HCT116 (cell line): ENCODE measurements at regions not wholly inside any gene's neighbourhood (a gene's known extent, or its start where the extent isn't known, plus 50 kb on each side); places are given as distances from the start of the nearest gene placed in this dataset.

Source experiments
- CEBPB ChIP-seq: IDR thresholded peaks from 2 replicates; pipeline ENCODE4 v1.6.1; 2012; ENCODE audit warnings: low read depth
- EZH2 ChIP-seq: fragments of 200-600 bp; sonication (generic); IDR thresholded peaks from 2 replicates; pipeline ENCODE4 v1.6.1; 2017; ENCODE audit warnings: antibody characterized with exemption, mixed run types
- JUND ChIP-seq: IDR thresholded peaks from 2 replicates; pipeline ENCODE4 v1.6.1; 2012
- MAX ChIP-seq: IDR thresholded peaks from 2 replicates; pipeline ENCODE4 v1.6.1; 2012
- POLR2A ChIP-seq: IDR thresholded peaks from 2 replicates; pipeline ENCODE4 v1.7.0; 2011; ENCODE audit warnings: borderline replicate concordance; ENCODE audit not compliant: insufficient read depth, insufficient read length; ENCODE audit errors: extremely low read depth
- POLR2AphosphoS5 ChIP-seq: IDR thresholded peaks from 2 replicates; pipeline ENCODE4 v1.6.1; 2011; ENCODE audit warnings: mild to moderate bottlenecking, low read depth, low read length, moderate library complexity
- RAD21 ChIP-seq: IDR thresholded peaks from 2 replicates; pipeline ENCODE4 v1.6.1; 2012; ENCODE audit warnings: low read depth, mild to moderate bottlenecking
- REST ChIP-seq: IDR thresholded peaks from 2 replicates; pipeline ENCODE4 v1.6.1; 2012; ENCODE audit warnings: low read depth
- SP1 ChIP-seq: IDR thresholded peaks from 2 replicates; pipeline ENCODE4 v1.6.1; 2012; ENCODE audit warnings: low read depth
- ZNF274 ChIP-seq: fragments of 200-500 bp; sonication (Bioruptor generic); IDR thresholded peaks from 2 replicates; pipeline ENCODE4 v1.6.1; 2014; ENCODE audit warnings: mild to moderate bottlenecking, low read depth, low read length, inconsistent platforms
- TF ChIP-seq, protein P1 (sequence below), 3 experiments: fragments of 200-600 bp in 1 of 3; sonication (generic) in 1 of 3; IDR thresholded peaks in 2 of 3; conservative IDR thresholded peaks in 1 of 3; 2 replicates each; pipeline ENCODE4 v1.5.1; 2012 to 2017; ENCODE audit warnings: low read depth in 2 of 3, low read length in 2 of 3, antibody characterized with exemption in 1 of 3, borderline replicate concordance in 1 of 3, control low read depth in 1 of 3, mild to moderate bottlenecking in 1 of 3, mixed read lengths in 1 of 3, mixed run types in 1 of 3, moderate library complexity in 1 of 3; ENCODE audit not compliant: insufficient read depth in 1 of 3
- TF ChIP-seq, protein P2 (sequence below): IDR thresholded peaks from 2 replicates; pipeline ENCODE4 v1.6.1; 2011; ENCODE audit warnings: mild to moderate bottlenecking, low read length, moderate library complexity; ENCODE audit not compliant: insufficient replicate concordance; ENCODE audit errors: extremely low read depth
- TF ChIP-seq, protein P3 (sequence below): IDR thresholded peaks from 2 replicates; pipeline ENCODE4 v1.6.1; 2012

DNA sequence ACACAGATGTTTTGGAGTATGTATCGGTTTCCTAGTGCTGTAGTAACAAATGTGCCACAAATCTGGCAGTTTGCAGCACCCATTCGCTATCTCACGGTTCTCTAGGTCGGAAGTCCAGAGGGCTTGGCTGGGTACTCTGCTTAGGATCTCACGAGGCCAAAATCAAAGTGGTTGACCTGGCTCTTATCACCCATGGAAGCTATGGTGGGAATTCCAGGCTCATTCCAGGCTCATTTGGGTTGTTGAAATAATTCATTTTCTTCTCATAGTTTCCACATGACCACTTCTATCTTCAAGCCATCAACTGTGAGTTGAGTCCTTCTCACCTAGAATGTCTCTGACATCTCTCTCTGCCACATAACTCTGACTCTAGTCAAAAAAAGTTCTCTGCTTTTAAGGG lies 431.0 kb upstream of the TMPO start:
- TF ChIP-seq, protein P1, sequence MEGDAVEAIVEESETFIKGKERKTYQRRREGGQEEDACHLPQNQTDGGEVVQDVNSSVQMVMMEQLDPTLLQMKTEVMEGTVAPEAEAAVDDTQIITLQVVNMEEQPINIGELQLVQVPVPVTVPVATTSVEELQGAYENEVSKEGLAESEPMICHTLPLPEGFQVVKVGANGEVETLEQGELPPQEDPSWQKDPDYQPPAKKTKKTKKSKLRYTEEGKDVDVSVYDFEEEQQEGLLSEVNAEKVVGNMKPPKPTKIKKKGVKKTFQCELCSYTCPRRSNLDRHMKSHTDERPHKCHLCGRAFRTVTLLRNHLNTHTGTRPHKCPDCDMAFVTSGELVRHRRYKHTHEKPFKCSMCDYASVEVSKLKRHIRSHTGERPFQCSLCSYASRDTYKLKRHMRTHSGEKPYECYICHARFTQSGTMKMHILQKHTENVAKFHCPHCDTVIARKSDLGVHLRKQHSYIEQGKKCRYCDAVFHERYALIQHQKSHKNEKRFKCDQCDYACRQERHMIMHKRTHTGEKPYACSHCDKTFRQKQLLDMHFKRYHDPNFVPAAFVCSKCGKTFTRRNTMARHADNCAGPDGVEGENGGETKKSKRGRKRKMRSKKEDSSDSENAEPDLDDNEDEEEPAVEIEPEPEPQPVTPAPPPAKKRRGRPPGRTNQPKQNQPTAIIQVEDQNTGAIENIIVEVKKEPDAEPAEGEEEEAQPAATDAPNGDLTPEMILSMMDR (IDR thresholded peaks at IDR 0.05 in 2 of 3, conservative IDR thresholded peaks at IDR 0.05 in 1 of 3; ENCODE audit: borderline replicate concordance in 1 of 3, insufficient read depth in 1 of 3, low read depth in 2 of 3, low read length in 2 of 3) = no peak
- TF ChIP-seq ZNF274 (no peak), POLR2A (no peak), POLR2AphosphoS5 (no peak), REST (no peak), JUND (no peak), CEBPB (no peak), SP1 (no peak), EZH2 (no peak), MAX (no peak), RAD21 (no peak)
- TF ChIP-seq, protein P2, sequence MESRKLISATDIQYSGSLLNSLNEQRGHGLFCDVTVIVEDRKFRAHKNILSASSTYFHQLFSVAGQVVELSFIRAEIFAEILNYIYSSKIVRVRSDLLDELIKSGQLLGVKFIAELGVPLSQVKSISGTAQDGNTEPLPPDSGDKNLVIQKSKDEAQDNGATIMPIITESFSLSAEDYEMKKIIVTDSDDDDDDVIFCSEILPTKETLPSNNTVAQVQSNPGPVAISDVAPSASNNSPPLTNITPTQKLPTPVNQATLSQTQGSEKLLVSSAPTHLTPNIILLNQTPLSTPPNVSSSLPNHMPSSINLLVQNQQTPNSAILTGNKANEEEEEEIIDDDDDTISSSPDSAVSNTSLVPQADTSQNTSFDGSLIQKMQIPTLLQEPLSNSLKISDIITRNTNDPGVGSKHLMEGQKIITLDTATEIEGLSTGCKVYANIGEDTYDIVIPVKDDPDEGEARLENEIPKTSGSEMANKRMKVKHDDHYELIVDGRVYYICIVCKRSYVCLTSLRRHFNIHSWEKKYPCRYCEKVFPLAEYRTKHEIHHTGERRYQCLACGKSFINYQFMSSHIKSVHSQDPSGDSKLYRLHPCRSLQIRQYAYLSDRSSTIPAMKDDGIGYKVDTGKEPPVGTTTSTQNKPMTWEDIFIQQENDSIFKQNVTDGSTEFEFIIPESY = no peak
- TF ChIP-seq, protein P3, sequence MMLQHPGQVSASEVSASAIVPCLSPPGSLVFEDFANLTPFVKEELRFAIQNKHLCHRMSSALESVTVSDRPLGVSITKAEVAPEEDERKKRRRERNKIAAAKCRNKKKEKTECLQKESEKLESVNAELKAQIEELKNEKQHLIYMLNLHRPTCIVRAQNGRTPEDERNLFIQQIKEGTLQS = no peak
